HEK293 (cell line): ENCODE measurements at regions not wholly inside any gene's neighbourhood (a gene's known extent, or its start where the extent isn't known, plus 50 kb on each side); places are given as distances from the start of the nearest gene placed in this dataset.

Experiments used
- CTCF ChIA-PET: fragments of 350-600 bp; formaldehyde crosslinking; extraction: SDS; loops from one replicate; lab custom pipeline; 2021; ENCODE audit warnings: antibody characterized with exemption; lab: Yijun Ruan, JAX
- POLR2A ChIA-PET: fragments of 300-600 bp; formaldehyde crosslinking; extraction: SDS; loops from one replicate; lab custom pipeline; 2020; ENCODE audit warnings: antibody characterized with exemption, inconsistent platforms; lab: Yijun Ruan, JAX
- H3K27ac ChIP-seq: fragments of 200-500 bp; sonication (Bioruptor generic); 2 replicates; pipeline ENCODE4 v1.5.1; 2014; ENCODE audit warnings: low read depth, low read length, control low read depth, inconsistent platforms; ENCODE audit errors: extremely low read depth
- H3K36me3 ChIP-seq, 2 experiments: fragments of 200-500 bp in 1 of 2; sonication (Bioruptor generic) in 1 of 2; 1 replicate in 1 of 2; 2 replicates in 1 of 2; pipeline ENCODE4 v1.5.1; 2014 to 2017; ENCODE audit warnings: inconsistent platforms in 2 of 2, low read length in 2 of 2; ENCODE audit not compliant: control insufficient read depth in 2 of 2, insufficient read depth in 1 of 2
- H3K4me1 ChIP-seq: fragments of 200-500 bp; sonication (Bioruptor generic); 2 replicates; pipeline ENCODE4 v1.5.1; 2014; ENCODE audit warnings: mild to moderate bottlenecking, low read length, inconsistent platforms; ENCODE audit not compliant: control insufficient read depth, insufficient read depth
- H3K4me3 ChIP-seq: 2 replicates; pipeline ENCODE4 v1.5.1; 2011; ENCODE audit warnings: low read depth, mild to moderate bottlenecking, control low read depth, low read length, moderate library complexity
- H3K9me3 ChIP-seq: fragments of 200-500 bp; sonication (Bioruptor generic); 2 replicates; pipeline ENCODE4 v1.5.1; 2014; ENCODE audit warnings: low read depth, low read length, inconsistent platforms; ENCODE audit not compliant: control insufficient read depth, insufficient read depth
- AEBP2 ChIP-seq: fragments of 450-650 bp; formaldehyde crosslinking; IDR thresholded peaks from 2 replicates; pipeline ENCODE4 v1.5.1; 2016; ENCODE audit warnings: missing biosample characterization, missing genetic modification characterization, borderline replicate concordance
- CTCF ChIP-seq: fragments of 450-650 bp; formaldehyde crosslinking; IDR thresholded peaks from 2 replicates; pipeline ENCODE4 v1.5.1; 2016; ENCODE audit warnings: missing biosample characterization, missing genetic modification characterization
- GLI4 ChIP-seq: fragments of 450-650 bp; formaldehyde crosslinking; IDR thresholded peaks from 2 replicates; pipeline ENCODE4 v1.5.1; 2016; ENCODE audit warnings: missing biosample characterization, missing genetic modification characterization
- IKZF3 ChIP-seq: fragments of 450-650 bp; IDR thresholded peaks from 2 replicates; pipeline ENCODE4 v1.5.0; 2018; ENCODE audit warnings: missing biosample characterization, mild to moderate bottlenecking, missing genetic modification characterization, moderate library complexity
- KLF1 ChIP-seq: fragments of 450-650 bp; formaldehyde crosslinking; IDR thresholded peaks from 2 replicates; pipeline ENCODE4 v1.5.1; 2016; ENCODE audit warnings: missing biosample characterization, missing genetic modification characterization
- OSR2 ChIP-seq: fragments of 450-650 bp; formaldehyde crosslinking; IDR thresholded peaks from 2 replicates; pipeline ENCODE4 v1.5.1; 2016; ENCODE audit warnings: missing biosample characterization, missing genetic modification characterization
- SCRT2 ChIP-seq: fragments of 450-650 bp; formaldehyde crosslinking; IDR thresholded peaks from 2 replicates; pipeline ENCODE4 v1.5.1; 2016; ENCODE audit warnings: missing biosample characterization, missing genetic modification characterization
- SETDB1 ChIP-seq: IDR thresholded peaks from one replicate; pipeline ENCODE4 v1.6.1; 2017; ENCODE audit warnings: mild to moderate bottlenecking, low read length, moderate library complexity, mixed read lengths; ENCODE audit not compliant: insufficient read length
- YY1 ChIP-seq: fragments of 450-650 bp; formaldehyde crosslinking; IDR thresholded peaks from 2 replicates; pipeline ENCODE4 v1.5.1; 2018; ENCODE audit warnings: missing biosample characterization, missing genetic modification characterization
- ZBTB26 ChIP-seq: fragments of 450-650 bp; formaldehyde crosslinking; optimal IDR thresholded peaks from 2 replicates; pipeline ENCODE3; 2016; ENCODE audit warnings: missing biosample characterization, mild to moderate bottlenecking, missing genetic modification characterization
- ZBTB49 ChIP-seq: fragments of 450-650 bp; formaldehyde crosslinking; IDR thresholded peaks from 2 replicates; pipeline ENCODE4 v1.5.1; 2016; ENCODE audit warnings: missing biosample characterization, missing genetic modification characterization, low read depth
- ZFHX2 ChIP-seq: fragments of 450-650 bp; formaldehyde crosslinking; conservative IDR thresholded peaks from 2 replicates; pipeline ENCODE4 v1.5.1; 2016; ENCODE audit warnings: missing biosample characterization, missing genetic modification characterization
- ZNF146 ChIP-seq: fragments of 450-650 bp; formaldehyde crosslinking; IDR thresholded peaks from 2 replicates; pipeline ENCODE4 v1.5.1; 2016; ENCODE audit warnings: missing biosample characterization, missing genetic modification characterization
- ZNF174 ChIP-seq: fragments of 450-650 bp; formaldehyde crosslinking; IDR thresholded peaks from 2 replicates; pipeline ENCODE4 v1.5.0; 2017; ENCODE audit warnings: missing biosample characterization, mild to moderate bottlenecking, missing genetic modification characterization
- ZNF2 ChIP-seq: fragments of 450-650 bp; formaldehyde crosslinking; IDR thresholded peaks from 2 replicates; pipeline ENCODE4 v1.5.1; 2016; ENCODE audit warnings: missing biosample characterization, missing genetic modification characterization
- ZNF280D ChIP-seq: fragments of 450-650 bp; formaldehyde crosslinking; IDR thresholded peaks from 2 replicates; pipeline ENCODE4 v1.5.1; 2016; ENCODE audit warnings: missing biosample characterization, missing genetic modification characterization
- ZNF292 ChIP-seq: fragments of 450-650 bp; formaldehyde crosslinking; IDR thresholded peaks from 2 replicates; pipeline ENCODE4 v1.5.1; 2016; ENCODE audit warnings: low read depth, missing biosample characterization, missing genetic modification characterization, borderline replicate concordance
- ZNF549 ChIP-seq: fragments of 450-650 bp; IDR thresholded peaks from 2 replicates; pipeline ENCODE4 v1.5.1; 2018; ENCODE audit warnings: missing biosample characterization, missing genetic modification characterization, mild to moderate bottlenecking, inconsistent platforms, moderate library complexity
- ZNF704 ChIP-seq: fragments of 450-650 bp; formaldehyde crosslinking; IDR thresholded peaks from 2 replicates; pipeline ENCODE4 v1.5.1; 2016; ENCODE audit warnings: missing biosample characterization, missing genetic modification characterization
- ZNF785 ChIP-seq: fragments of 450-650 bp; formaldehyde crosslinking; IDR thresholded peaks from 2 replicates; pipeline ENCODE4 v1.5.1; 2016; ENCODE audit warnings: missing biosample characterization, missing genetic modification characterization
- ZNF830 ChIP-seq: fragments of 450-650 bp; IDR thresholded peaks from 2 replicates; pipeline ENCODE4 v1.5.0; 2018; ENCODE audit warnings: missing biosample characterization, missing genetic modification characterization, low read depth, mild to moderate bottlenecking, moderate library complexity

- Histone ChIP-seq H3K36me3 (no peaks in the 10 kb centered on the region), H3K4me3 (no peak overlapping the region), H3K4me1 (no peaks in the 10 kb centered on the region), H3K9me3 (no peaks in the 10 kb centered on the region), H3K27ac (no peak overlapping the region)
- ChIA-PET CTCF (interaction anchor here (0.7 kb wide), 1 partner anchor 158 kb away, joined by 3 read pairs; no protein-coding TSS in a partner anchor), POLR2A (no interaction called here)
- TF ChIP-seq ZNF704 (tag by site-specific recombination), result no peak
- TF ChIP-seq ZNF2 (tag by site-specific recombination), result no peak
- no peak for TF ChIP-seq KLF1
- TF ChIP-seq IKZF3, result no peak
- no peak for TF ChIP-seq AEBP2 (tag by site-specific recombination)
Observed at GRCh38 chr4:89549907-89550306, 242.3 kb upstream of the GPRIN3 start.

GRCh38 chr4:89545315-89545714, 237.7 kb upstream of the GPRIN3 start:
- Histone ChIP-seq H3K4me3 (no peak overlapping the region), H3K4me1 (no peaks in the 10 kb centered on the region), H3K9me3 (no peaks in the 10 kb centered on the region), H3K27ac (no peak overlapping the region), H3K36me3 (no peaks in the 10 kb centered on the region)
- TF ChIP-seq ZNF280D (tag by site-specific recombination), result no peak
- TF ChIP-seq ZNF830 (tag by site-specific recombination), result no peak
- TF ChIP-seq SCRT2, result no peak
- TF ChIP-seq SETDB1, result peak; percentile 78
- ChIA-PET POLR2A (no interaction called here), CTCF (no interaction called here)

GRCh38 chr4:89541998-89542397, 234.4 kb upstream of the GPRIN3 start:
- Histone ChIP-seq H3K9me3 (no peaks in the 10 kb centered on the region), H3K4me3 (no peak overlapping the region), H3K4me1 (0 out of 2 replicates have a peak, but pooled peaks cover 3% of the 10 kb centered on the region), H3K27ac (no peak overlapping the region), H3K36me3 (no peaks in the 10 kb centered on the region)
- ChIA-PET POLR2A (no interaction called here), CTCF (interaction anchor here (0.5 to 0.6 kb wide), 2 partner anchors 18 to 265 kb away, joined by 3 read pairs; no protein-coding TSS in a partner anchor)
- no peak for TF ChIP-seq SETDB1
- no peak for TF ChIP-seq ZNF785 (tag by site-specific recombination)
- no peak for TF ChIP-seq ZNF549
- no peak for TF ChIP-seq ZFHX2
- no peak for TF ChIP-seq ZNF174 (tag by site-specific recombination)
- TF ChIP-seq GLI4 (tag by site-specific recombination), result no peak
- TF ChIP-seq YY1, result no peak
- no peak for TF ChIP-seq CTCF (tag by site-specific recombination)
- no peak for TF ChIP-seq ZBTB49
- no peak for TF ChIP-seq ZNF146 (tag by site-specific recombination)
- no peak for TF ChIP-seq ZBTB26
- TF ChIP-seq OSR2 (tag by site-specific recombination), result no peak
- no peak for TF ChIP-seq ZNF292
